ENCODE measurements at regions not wholly inside any gene's neighbourhood (a gene's known extent, or its start where the extent isn't known, plus 50 kb on each side); places are given as distances from the start of the nearest gene placed in this dataset.

DNA sequence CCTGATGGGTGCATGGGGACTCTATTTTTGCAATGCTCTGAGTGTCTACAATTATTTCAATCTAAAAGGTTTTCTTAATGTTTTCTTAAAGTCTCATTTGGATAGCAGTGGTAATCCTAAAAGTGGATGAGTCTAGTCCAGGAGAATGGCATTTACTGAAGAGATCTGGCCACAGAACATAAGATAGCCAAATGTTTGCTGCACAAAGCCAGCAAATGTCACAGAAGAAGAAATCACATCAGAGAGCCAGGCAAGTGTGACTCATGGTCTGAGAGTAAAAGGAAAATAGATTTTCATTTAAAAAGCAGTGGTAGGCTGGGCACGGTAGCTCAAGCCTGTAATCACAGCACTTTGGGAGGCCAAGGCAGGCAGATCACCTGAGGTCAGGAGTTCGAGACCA lies 352.7 kb upstream of the GRAMD2B start:
- ChIA-PET CTCF (no interaction called here), POLR2A (no interaction called here)
- H4K20me1 ChIP-seq (replicated peaks; ENCODE audit: control insufficient read depth, extremely low read depth, insufficient read depth, low read length), result no peaks in the 10 kb centered on the region
- H3K9ac ChIP-seq (replicated peaks; ENCODE audit: extremely low read depth, insufficient read depth, low read length), result no peak overlapping the region
- H3K4me2 ChIP-seq (ENCODE audit: insufficient read depth, low read length), result no peak overlapping the region
- dilution Hi-C loops (cut with MboI; ENCODE audit: extremely low pct_ligation_motif_present, low sequenced_read_pairs) (no loop called here), intact Hi-C loops (cut with micrococcal nuclease) (no loop called here)
- H3K9me1 ChIP-seq (replicated peaks; ENCODE audit: control insufficient read depth, extremely low read depth, insufficient read depth, low read length), result no peaks in the 10 kb centered on the region
- DNase-seq (ENCODE audit: low read depth, low spot score) (no peak), FAIRE-seq (no peak)
- H3K79me2 ChIP-seq (ENCODE audit: control insufficient read depth, insufficient read depth, low read length), result no peaks in the 10 kb centered on the region
- no peaks in the 10 kb centered on the region for H3K27me3 ChIP-seq (ENCODE audit: control insufficient read depth in 2 of 2, insufficient read depth in 2 of 2, low read length in 2 of 2)
- BruUV-seq (replicated peaks), result no TSS peak
- TF ChIP-seq JUN (IDR thresholded peaks at IDR 0.05; ENCODE audit: borderline replicate concordance, insufficient read depth, insufficient read length, low read depth) (no peak), POLR2AphosphoS5 (IDR thresholded peaks at IDR 0.05; ENCODE audit: insufficient read depth, low read depth, low read length) (no peak), POLR2A (IDR thresholded peaks at IDR 0.05; ENCODE audit: low read depth, low read length) (no peak), GATA2 (IDR thresholded peaks at IDR 0.05; ENCODE audit: insufficient read depth, insufficient read length, low read depth, low read length) (no peak), EZH2 (IDR thresholded peaks at IDR 0.05; ENCODE audit: borderline replicate concordance, low read depth, low read length, severe bottlenecking) (no peak), MYC (IDR thresholded peaks at IDR 0.05; ENCODE audit: low read depth, low read length) (no peak), FOS (IDR thresholded peaks at IDR 0.05; ENCODE audit: borderline replicate concordance, insufficient read depth, low read length) (no peak)
- TF ChIP-seq, protein P1, sequence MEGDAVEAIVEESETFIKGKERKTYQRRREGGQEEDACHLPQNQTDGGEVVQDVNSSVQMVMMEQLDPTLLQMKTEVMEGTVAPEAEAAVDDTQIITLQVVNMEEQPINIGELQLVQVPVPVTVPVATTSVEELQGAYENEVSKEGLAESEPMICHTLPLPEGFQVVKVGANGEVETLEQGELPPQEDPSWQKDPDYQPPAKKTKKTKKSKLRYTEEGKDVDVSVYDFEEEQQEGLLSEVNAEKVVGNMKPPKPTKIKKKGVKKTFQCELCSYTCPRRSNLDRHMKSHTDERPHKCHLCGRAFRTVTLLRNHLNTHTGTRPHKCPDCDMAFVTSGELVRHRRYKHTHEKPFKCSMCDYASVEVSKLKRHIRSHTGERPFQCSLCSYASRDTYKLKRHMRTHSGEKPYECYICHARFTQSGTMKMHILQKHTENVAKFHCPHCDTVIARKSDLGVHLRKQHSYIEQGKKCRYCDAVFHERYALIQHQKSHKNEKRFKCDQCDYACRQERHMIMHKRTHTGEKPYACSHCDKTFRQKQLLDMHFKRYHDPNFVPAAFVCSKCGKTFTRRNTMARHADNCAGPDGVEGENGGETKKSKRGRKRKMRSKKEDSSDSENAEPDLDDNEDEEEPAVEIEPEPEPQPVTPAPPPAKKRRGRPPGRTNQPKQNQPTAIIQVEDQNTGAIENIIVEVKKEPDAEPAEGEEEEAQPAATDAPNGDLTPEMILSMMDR (IDR thresholded peaks at IDR 0.05; ENCODE audit: extremely low read depth in 1 of 2, insufficient read depth in 1 of 2, low read depth in 1 of 2, low read length in 2 of 2), result no peak
- TF ChIP-seq, protein P2, sequence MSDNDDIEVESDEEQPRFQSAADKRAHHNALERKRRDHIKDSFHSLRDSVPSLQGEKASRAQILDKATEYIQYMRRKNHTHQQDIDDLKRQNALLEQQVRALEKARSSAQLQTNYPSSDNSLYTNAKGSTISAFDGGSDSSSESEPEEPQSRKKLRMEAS (IDR thresholded peaks at IDR 0.05; ENCODE audit: insufficient read depth, insufficient read length), result no peak
- no peak overlapping the region for H3K4me3 ChIP-seq (replicated peaks in 1 of 3; ENCODE audit: insufficient read depth in 1 of 3, low read depth in 1 of 3, low read length in 3 of 3)
- H3K4me1 ChIP-seq (ENCODE audit: control insufficient read depth, extremely low read depth, insufficient read depth, low read length), result no peaks in the 10 kb centered on the region
- H3K9me3 ChIP-seq (replicated peaks; ENCODE audit: control insufficient read depth, insufficient read depth, low read length), result no peaks in the 10 kb centered on the region
- no peaks in the 10 kb centered on the region for H3K36me3 ChIP-seq (ENCODE audit: control insufficient read depth in 2 of 2, extremely low read depth in 1 of 2, insufficient read depth in 2 of 2, low read length in 2 of 2)
- H2AFZ ChIP-seq (ENCODE audit: low read depth, low read length), result no peak overlapping the region
- H3K27ac ChIP-seq (ENCODE audit: insufficient read depth, low read depth, low read length), result no peak overlapping the region

All from endothelial cell of umbilical vein (primary cell).